Fibroblast of lung (primary cell): ENCODE measurements at regions not wholly inside any gene's neighbourhood (a gene's known extent, or its start where the extent isn't known, plus 50 kb on each side); places are given as distances from the start of the nearest gene placed in this dataset.

Source experiments
- CTCF ChIP-seq, 2 donors: IDR thresholded peaks in 1 of 2; conservative IDR thresholded peaks in 1 of 2; 1 replicate in 1 of 2; 2 replicates in 1 of 2; pipeline ENCODE4 v1.5.1; 2011 to 2012; ENCODE audit warnings: low read length in 2 of 2, control low read depth in 1 of 2, inconsistent platforms in 1 of 2, low read depth in 1 of 2, mild to moderate bottlenecking in 1 of 2
- EZH2 ChIP-seq: IDR thresholded peaks from 2 replicates; pipeline ENCODE4 v1.5.1; 2012; ENCODE audit warnings: low read length, control low read depth, mild to moderate bottlenecking; ENCODE audit errors: missing control alignments

- TF ChIP-seq CTCF (conservative IDR thresholded peaks at IDR 0.05 in 1 of 2, IDR thresholded peaks at IDR 0.05 in 1 of 2; ENCODE audit: low read depth in 1 of 2, low read length in 2 of 2), result no peak
- no peak for TF ChIP-seq EZH2
Observed at GRCh38 chr6:68200929-68201328, 434.2 kb upstream of the ADGRB3 start.
